ENCODE measurements at regions not wholly inside any gene's neighbourhood (a gene's known extent, or its start where the extent isn't known, plus 50 kb on each side); places are given as distances from the start of the nearest gene placed in this dataset.

- TF ChIP-seq CTCF (IDR thresholded peaks at IDR 0.05 in 4 of 5, conservative IDR thresholded peaks at IDR 0.05 in 1 of 5) (no peak), POLR2A (IDR thresholded peaks at IDR 0.05) (no peak)
Observed at GRCh38 chr21:14699433-14700407, 153.6 kb upstream of the SAMSN1 start.
